HG02973 (cell line): ENCODE measurements at regions not wholly inside any gene's neighbourhood (a gene's known extent, or its start where the extent isn't known, plus 50 kb on each side); places are given as distances from the start of the nearest gene placed in this dataset.

ENCODE experiments used
- ATAC-seq: cut with Tn5 transposase; IDR thresholded peaks from one replicate; pipeline ENCODE4 v1.9.1; 2021; ENCODE audit warnings: moderate library complexity; ENCODE audit not compliant: unreplicated experiment

DNA sequence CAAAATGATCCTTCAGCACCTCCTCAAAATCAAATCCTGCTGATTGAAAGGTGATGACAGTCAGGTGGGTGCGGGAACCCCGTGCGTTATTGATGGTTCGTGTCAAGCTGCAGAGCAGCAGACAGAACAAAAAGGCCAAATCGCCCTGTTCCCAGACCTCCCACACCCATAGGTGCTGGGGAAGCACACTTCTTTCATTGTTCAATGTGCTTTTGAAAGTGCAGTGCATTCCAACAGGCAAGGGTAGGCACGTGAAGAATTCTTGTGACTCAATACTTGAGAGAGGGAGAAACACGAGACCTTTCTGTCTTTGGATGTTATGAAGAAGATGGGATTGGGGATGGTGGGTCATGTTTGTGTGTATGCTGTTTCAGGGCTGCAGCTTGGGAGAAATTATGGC is 514.0 kb downstream of the MCTP2 start:
- ATAC-seq = no peak

DNA sequence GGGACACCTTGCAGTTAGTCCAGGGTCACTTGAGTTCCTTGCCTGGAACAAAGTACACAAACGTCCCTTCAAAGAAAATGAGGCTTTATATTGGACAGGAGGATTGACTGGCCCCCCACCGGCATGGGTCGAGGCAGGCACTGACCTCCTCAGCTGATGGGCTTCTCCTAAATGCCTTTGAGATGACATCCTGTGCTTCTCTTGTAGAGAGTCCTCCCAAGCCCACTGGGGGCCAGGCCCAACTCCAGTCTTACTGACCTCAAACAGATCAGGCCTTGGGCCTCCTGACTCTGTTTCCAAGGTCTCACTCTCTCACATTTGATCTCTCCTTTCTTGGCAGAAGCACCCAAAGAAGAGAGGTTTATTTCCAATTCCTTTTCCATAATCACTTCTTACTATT is 516.1 kb downstream of the MCTP2 start:
- no peak for ATAC-seq

DNA sequence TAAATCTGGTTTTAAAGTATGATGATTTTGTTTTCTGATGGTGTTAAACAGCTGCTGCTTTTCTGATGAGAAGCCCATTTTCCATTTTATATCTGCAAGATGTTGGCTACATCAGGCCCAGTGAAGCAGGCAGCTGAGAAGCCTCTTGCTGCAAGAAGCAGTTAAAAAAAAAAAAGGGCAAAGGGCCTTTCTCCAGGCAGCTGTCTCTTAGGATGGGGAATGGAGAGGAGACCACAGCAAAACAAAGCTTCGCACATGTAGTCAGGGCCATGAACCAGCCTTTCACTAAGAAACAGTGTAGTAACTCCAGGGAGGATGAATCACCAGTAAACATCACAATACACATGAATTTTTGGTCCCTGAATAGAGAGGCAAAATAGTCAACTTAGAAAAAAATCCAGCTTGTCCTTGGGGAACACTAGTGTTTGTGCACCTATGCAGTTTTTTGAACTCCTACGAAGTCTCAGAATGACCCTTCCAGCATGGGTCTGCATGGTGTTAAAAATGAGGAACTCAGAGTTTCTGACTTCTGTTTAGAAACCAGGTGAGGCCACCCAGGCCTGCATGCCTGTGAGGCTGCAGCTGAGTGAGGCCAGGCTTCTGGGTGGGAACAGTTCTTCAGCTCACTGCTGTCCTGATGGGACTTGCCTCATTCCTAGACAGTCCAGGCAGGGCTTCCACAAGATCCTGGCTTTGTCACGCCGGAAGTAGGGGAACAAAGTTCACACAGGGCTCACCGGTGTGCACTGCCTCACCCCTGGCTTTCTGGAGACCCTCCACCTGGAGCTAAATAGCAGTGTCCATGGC is 518.7 kb downstream of the MCTP2 start:
- ATAC-seq = no peak

DNA sequence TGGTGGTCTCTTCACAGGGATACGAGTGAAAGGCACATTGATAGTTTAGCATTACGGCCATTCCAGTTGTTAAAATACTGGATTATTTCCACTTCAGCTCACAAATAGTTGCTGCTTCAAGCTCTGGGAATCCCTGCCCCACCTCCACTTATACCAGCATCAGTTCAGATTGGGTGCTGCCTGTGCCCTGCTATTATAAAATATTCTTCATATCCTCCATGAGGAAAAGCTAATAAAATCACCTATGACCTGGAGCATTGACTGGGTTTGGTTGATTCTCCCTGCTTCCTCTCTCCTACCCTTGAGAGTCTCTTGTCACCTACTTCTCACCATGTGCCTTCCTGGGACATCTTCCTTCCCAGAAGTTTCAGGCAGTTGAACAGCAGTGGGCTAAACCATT is 529.0 kb downstream of the MCTP2 start:
- ATAC-seq = no peak

DNA sequence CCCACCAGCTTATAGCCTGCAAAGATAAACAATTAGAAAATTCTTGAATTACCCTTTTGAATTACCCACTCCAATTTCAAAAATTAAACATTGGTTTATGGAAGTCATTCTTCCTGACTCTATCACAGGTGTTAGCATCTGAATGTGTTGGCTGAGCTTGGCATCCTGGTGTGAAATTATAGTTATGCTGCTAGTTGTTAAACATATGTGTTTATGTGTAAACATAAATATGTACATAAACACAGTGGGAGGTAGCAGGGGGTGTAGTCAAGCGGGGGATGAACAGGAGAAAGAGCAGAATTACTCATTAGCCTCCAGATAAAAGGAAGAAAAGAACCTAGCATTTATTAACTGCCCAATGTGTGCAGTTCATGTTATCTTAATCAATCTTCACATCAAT is 530.2 kb downstream of the MCTP2 start:
- ATAC-seq = no peak

DNA sequence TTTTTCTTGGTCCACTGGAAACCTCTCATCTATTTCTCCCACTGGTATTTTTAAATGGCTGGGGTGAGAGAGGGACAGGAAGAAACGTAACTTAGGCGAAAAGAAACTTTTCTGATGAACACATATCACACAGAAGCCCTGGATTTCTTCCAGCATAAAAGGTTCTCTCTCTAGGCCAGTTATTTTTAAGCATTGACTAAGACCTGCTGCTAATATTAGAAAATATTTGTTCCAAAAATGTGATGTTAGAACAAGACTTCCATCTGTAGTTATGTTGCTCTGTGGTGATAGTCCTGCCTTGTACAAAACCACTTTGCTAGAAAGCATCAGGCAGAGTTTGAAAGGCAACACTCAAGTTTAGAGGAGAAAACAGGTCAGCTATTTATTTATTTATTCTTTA is 537.7 kb downstream of the MCTP2 start:
- ATAC-seq = no peak

DNA sequence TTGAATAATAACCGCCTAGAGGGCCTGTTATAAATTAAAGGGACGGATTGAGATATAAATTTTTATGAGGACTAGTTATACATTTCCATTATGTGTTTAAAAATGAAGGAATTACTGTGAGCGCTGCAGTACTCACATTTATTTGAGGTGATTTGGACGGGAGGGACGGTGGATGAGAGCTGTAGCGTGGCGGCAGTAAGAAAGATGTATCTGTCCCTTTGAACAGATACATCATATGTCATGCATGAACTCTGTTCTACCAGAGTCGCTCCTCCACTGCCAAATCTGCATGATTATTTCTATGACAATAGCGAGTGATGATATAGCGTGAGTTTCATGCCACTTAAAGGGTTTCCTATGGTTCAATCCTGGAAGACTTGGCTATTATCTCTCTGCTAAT is 538.8 kb downstream of the MCTP2 start:
- no peak for ATAC-seq

DNA sequence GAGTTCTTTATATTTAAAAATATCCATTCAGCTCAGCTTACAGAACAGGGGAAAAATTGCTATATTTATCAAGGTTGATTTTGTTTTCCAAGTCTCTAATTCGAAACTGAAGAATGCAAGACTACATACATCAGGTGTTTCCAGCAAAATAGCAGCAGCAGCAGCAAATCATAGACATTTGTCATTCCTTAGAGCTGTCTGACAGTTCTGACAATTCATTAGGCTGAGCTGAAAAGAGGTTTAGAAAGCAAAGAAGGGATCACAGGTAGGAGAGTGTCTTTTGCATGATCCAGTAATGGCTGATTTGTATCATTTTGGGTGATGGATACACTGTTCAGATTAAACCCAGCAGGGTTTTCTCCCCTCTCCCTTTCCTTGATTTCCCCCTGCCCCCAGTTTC is 545.7 kb downstream of the MCTP2 start:
- no peak for ATAC-seq

DNA sequence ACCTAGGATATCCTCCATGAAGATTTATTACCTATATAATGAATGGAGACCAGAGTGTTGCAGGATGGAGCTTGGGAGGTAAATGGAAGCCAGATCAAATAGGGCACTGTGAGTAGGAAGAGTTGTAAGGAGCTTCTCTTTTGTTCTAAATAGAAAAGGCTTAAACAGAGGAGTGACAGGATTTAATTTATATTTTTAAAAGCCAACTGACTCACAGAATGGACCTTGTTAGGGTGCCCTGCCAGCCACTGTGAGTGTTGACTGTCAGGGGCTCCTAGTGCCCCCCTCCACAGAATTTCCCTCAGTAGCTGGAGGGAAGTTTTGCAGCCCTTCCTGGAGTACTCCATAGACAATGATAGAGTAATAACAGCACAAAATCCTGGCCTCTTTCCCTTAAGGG is 547.5 kb downstream of the MCTP2 start:
- no peak for ATAC-seq

DNA sequence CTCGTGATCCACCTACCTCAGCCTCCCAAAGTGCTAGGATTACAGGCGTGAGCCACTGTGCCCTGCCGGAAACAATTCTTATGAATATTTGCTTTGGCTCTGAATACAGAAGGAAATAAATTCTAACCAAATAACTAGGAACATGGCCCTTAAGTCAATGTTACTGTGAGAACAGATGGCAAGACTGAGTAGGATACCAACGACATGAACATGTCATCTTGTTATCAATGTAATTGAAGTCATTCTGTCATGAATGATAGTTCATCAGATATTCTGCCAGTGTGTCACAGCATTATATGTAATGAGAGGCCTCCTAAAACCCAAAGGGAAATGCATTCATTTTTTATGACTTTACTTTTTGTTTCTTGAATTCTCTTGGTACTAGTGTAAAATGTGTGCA is 548.8 kb downstream of the MCTP2 start:
- ATAC-seq = no peak

DNA sequence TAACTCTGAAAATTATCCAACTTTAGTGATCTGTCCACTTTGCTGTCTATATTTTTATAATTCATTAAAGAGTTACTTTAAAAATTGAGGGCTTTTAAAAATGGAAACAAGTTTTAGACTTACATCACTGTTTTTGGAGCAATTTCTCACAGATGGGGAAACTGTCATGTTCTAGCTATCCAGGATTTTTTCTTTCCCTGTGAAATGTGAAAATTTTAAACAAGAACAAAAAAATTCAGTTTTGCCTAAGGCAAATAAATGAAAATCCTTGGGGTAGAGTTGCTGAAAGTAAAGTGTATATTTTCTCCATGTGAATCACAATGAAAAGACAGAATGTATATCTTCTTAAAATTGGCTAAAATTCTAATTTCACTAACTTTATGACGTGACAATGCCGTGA is 553.7 kb downstream of the MCTP2 start:
- ATAC-seq = no peak

DNA sequence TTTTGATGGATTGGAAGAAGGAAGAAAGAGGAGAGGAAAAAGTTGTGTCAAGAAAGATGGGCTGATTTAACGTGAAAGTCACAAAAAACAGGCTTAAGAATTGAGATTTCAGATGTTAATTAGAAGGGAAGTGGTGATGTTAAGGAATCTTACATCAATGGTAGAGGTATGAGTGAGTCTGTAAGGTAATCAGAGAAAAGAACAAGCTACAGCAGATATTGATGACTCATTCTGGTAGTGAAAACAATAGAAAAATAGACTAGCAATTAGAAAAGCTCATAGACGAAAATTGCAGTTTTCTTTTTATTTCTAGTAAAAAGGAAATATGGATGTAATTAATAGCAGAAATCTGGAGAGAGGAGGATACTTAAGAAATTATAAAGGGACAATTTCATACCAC is 559.6 kb downstream of the MCTP2 start:
- no peak for ATAC-seq

DNA sequence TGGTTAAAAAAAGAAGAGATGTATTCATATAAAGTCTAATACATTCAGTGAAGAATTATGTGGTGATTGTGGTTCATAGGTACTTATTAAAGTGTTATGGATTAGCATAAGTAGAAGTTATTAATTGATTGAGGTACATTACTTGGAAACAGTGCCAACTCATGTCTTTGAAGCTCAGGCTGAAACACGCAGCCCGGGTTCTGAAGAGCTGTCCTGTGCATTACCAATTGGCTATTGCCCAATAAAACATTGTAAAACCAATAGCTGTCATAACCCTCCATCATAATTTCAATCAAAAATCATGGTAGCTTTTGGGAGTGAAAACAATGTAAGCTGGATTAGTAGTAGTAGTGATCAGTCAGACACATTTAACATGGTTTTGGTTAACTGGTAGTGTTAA is 560.1 kb downstream of the MCTP2 start:
- no peak for ATAC-seq

DNA sequence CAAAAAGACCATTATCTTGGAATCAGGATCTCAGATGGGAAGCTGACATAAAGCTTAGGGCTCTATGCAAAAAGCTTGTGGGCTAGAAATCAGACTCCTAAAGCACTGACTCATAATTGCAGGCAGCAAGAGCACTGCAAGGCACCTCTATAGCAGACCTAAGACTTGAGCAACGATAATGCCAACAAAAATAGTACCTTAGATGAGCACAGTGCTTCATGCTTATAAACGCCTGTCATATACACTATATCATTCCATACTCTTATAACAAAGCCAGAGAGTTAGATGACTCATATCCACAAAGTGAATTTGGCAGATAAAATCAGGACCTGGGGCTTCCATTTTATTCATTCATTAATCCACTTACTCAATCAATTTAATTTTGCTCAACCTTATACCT is 560.8 kb downstream of the MCTP2 start:
- ATAC-seq = no peak

DNA sequence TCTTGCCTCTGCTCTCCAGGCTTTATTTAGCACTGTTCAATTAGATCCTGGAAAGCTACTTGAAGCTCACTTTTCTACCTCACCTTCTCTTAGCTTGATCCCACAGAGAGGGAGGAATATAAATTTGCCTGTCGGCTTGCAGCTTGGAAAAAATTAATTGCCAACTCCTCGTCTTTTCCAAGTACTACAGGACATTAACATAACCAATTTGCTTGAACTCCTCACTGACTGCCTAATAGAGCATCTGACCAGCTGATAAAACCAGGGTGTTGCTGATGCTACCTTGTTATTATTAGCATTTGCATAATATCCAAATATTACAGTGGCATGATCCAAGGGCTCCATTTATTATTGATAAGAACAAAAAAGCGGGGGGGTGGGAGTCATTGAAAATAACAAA is 561.8 kb downstream of the MCTP2 start:
- no peak for ATAC-seq

DNA sequence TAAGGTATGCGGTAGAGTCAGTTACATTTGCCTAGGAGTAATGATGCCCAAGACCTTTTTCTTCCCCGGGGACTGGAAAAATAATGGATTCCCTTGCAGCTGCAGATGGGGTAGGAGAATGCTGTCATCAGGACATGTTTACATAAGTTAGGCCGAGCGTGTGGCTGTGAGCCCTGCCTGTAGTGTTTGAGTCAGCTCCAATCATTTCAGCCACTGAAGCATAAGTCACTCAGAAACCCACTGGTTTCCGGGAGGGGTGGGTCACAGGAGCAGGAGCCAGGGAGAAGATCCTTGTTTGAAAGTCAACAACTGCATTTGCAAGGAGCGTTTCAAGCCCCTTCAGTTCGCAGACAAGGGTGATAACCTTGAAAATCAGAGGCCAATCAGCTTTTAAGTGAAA is 562.3 kb downstream of the MCTP2 start:
- ATAC-seq = no peak

DNA sequence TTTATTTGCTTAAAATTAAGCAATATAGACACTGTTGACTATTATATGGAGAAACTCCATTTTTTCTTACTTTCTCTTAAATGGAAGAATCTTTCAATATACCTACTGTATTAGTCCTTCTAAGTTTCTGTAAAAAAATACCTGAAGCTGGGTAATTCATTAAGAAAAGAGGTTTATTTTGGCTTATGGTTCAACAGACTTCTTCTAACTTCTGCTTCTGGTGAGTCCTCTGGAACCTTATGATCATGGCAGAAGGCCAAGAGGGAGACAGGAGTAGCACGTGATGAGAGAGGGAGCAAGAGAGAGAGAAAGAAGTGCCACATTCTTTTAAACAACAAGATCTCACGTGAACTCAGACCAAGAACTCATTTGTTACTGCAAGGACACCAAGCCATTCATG is 573.3 kb downstream of the MCTP2 start:
- ATAC-seq = no peak

DNA sequence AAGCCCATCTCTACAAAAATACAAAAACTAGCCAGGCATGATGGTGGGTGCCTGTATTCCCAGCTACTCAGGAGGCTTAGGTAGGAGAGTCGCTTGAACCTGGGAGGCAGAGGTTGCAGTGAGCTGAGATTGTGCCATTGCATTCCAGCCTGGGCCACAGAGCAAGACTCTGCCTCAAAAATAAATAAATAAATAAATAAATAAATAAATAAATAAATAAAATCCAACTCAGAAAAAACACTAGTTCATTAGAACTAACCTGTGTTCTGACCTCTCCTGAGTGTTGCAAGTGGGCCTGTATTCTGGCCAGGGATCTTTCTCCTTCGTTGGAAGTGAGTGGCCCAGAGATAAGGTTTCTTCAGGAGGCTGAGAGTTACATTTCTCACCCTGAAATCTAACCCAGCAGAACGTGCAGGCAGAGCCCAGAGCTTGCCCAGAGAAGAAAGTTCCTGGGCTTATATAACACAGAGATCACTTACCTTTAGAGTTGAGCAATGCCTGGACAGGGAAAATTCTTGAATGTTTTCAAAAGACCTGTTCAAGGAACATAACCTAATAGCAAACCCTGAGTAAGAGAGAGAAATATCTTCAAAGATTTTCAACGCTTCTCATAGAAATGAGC is 583.9 kb downstream of the MCTP2 start:
- ATAC-seq = no peak

DNA sequence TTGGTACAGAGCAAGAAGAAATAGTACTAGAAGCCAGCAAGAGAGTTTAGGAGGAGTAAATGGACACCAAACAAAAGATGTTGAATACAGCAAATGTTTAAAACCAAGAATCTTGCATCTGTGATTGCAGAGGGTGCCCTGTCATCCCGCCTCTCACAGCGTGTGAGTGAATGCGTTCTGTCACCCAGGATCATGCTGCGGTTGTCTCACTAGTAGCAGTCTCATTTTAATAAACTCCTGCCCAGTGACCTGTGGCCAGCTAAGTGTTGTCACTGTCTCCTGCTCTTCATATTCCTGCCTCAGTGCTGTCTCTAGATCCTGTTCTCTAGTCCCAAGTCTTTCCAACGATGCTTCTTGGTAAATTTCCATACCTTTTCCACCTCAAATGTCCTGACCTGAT is 584.6 kb downstream of the MCTP2 start:
- ATAC-seq = no peak

DNA sequence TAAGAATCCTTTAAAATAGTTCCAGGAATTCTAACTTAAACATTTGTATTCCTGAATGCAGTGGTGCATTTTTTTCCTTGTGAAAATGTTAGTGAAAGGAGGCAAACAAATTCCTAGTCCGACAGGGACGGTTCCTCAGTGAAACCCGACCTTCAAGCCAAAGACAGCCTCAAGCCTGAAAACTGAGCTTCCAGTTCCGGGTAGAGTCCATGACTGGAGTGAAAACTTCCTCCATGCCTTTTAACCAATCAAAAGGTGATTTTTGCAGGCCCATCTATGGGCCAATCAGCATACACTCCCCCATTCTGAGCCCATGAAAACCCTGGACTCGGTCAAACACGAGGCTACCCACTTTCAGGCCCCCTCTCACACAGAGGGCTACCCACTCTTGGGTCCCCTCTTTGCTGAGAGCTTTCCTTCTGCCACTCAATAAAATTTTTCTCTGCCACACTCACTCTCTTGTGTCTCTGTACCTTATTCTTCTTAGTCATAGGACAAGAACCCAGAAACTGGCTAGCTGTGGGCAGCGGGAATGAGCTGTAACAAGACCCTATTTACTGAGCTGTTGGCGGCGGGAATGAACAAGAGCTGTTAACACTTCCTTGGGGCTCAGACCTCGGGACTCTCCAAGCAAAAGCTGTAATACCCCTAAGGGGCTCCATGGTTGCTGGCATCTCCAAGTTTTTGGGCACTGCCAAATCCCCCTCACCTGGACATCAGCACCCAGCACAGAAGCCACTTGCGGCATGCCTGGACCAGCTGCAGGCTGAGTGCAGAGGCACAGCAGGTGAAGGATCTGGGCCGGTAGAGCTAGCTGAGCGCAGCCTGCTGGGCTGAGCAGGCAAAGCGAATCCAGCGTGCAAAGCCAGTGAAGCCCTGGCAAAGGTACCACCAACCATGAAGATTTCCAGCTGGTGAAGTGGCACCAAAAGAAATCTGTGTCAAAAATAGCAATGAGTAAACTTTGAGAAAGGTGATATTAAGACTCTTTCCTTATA is 598.8 kb downstream of the MCTP2 start:
- ATAC-seq = no peak

DNA sequence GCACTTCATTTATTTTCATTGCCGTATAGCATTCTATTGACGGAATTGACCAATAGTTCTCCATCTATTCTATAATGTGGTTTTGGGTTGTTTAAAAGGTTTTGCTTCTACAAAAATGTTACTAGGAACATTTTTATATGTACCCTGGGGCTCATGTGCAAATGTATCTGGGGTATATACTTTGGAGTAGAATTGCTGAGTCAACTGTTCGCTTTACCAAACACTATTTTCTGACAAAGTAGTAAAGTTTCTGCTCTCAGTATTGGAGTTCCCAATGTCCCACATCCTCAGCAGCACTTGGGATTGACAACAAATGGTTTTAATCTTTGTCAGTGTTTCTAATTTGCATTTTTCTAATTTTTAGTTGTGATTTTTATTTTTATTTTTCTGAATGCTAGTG is 602.6 kb downstream of the MCTP2 start:
- no peak for ATAC-seq

DNA sequence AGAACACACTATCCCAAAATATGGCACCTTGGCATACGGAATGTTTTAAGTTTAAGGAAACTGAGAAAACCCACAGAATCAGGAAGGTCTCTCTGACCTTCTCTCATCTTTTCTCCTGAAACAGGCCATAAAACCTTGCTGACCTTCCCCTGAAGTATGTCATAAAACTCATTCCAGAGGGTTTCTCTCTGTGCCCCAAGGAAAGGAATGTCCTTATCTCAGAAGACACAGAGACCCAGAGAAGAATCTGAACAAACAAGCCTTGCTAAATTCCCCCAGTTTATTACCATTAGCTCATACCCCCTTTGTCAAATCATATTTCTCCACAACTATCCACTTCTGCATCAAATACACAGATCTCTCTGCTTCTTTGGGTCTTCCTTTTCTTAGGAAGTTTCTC is 603.1 kb downstream of the MCTP2 start:
- ATAC-seq = no peak
